ENCODE measurements at regions not wholly inside any gene's neighbourhood (a gene's known extent, or its start where the extent isn't known, plus 50 kb on each side); places are given as distances from the start of the nearest gene placed in this dataset.

GRCh38 chr3:180516368-180516767 lies 85.6 kb upstream of the TTC14 start:
- no peak for DNase-seq (ENCODE audit: low read depth in 4 of 6, low spot score in 6 of 6)
- H3K4me3 ChIP-seq (ENCODE audit: low read depth, low read length), result no peak overlapping the region
- no peaks in the 10 kb centered on the region for H3K27me3 ChIP-seq (ENCODE audit: control insufficient read depth, insufficient read depth, low read length)
- no peaks in the 10 kb centered on the region for H3K9me3 ChIP-seq (ENCODE audit: control insufficient read depth, insufficient read depth, low read length)
- no peaks in the 10 kb centered on the region for H3K36me3 ChIP-seq (ENCODE audit: control insufficient read depth, insufficient read depth, low read length)
- no peak overlapping the region for H3K27ac ChIP-seq (ENCODE audit: low read depth, low read length)
- H3K4me1 ChIP-seq (ENCODE audit: control insufficient read depth, insufficient read depth, low read length), result no peaks in the 10 kb centered on the region
- no CpG with 5 or more reads among the region's 2 CpGs for WGBS (ENCODE audit: insufficient coverage)

- Histone ChIP-seq H3K9me3 (ENCODE audit: control insufficient read depth, insufficient read depth, low read length) (no peaks in the 10 kb centered on the region), H3K27me3 (ENCODE audit: control insufficient read depth, insufficient read depth, low read length) (no peaks in the 10 kb centered on the region), H3K4me3 (ENCODE audit: low read depth, low read length) (no peak overlapping the region), H3K36me3 (ENCODE audit: control insufficient read depth, insufficient read depth, low read length) (no peaks in the 10 kb centered on the region), H3K4me1 (ENCODE audit: control insufficient read depth, insufficient read depth, low read length) (no peaks in the 10 kb centered on the region), H3K27ac (ENCODE audit: low read depth, low read length) (no peak overlapping the region)
- no CpG with 5 or more reads among the region's 3 CpGs for WGBS (ENCODE audit: insufficient coverage)
- DNase-seq (ENCODE audit: low read depth in 4 of 6, low spot score in 6 of 6), result no peak
Measured at GRCh38 chr3:180523040-180523439, 78.9 kb upstream of the TTC14 start.

GRCh38 chr3:180528843-180529242 lies 73.1 kb upstream of the TTC14 start:
- H3K9me3 ChIP-seq (ENCODE audit: control insufficient read depth, insufficient read depth, low read length), result no peaks in the 10 kb centered on the region
- H3K36me3 ChIP-seq (ENCODE audit: control insufficient read depth, insufficient read depth, low read length), result no peaks in the 10 kb centered on the region
- H3K27me3 ChIP-seq (ENCODE audit: control insufficient read depth, insufficient read depth, low read length), result no peaks in the 10 kb centered on the region
- DNase-seq (ENCODE audit: low read depth in 4 of 6, low spot score in 6 of 6), result no peak
- H3K4me1 ChIP-seq (ENCODE audit: control insufficient read depth, insufficient read depth, low read length), result no peaks in the 10 kb centered on the region
- WGBS (ENCODE audit: insufficient coverage), result no CpG with 5 or more reads among the region's 1 CpG
- H3K4me3 ChIP-seq (ENCODE audit: low read depth, low read length), result no peak overlapping the region
- H3K27ac ChIP-seq (ENCODE audit: low read depth, low read length), result no peak overlapping the region

- no peak for DNase-seq (ENCODE audit: low read depth in 4 of 6, low spot score in 6 of 6)
- WGBS (ENCODE audit: insufficient coverage), result 90% methylated on average over 5 of the region's 5 CpGs
- H3K27me3 ChIP-seq (ENCODE audit: control insufficient read depth, insufficient read depth, low read length), result no peaks in the 10 kb centered on the region
- no peaks in the 10 kb centered on the region for H3K9me3 ChIP-seq (ENCODE audit: control insufficient read depth, insufficient read depth, low read length)
- H3K36me3 ChIP-seq (ENCODE audit: control insufficient read depth, insufficient read depth, low read length), result no peaks in the 10 kb centered on the region
- H3K4me1 ChIP-seq (ENCODE audit: control insufficient read depth, insufficient read depth, low read length), result no peaks in the 10 kb centered on the region
- H3K27ac ChIP-seq (ENCODE audit: low read depth, low read length), result no peak overlapping the region
- no peak overlapping the region for H3K4me3 ChIP-seq (ENCODE audit: low read depth, low read length)
Measured at GRCh38 chr3:180529778-180530177, 72.2 kb upstream of the TTC14 start.

GRCh38 chr3:180530276-180530675 lies 71.7 kb upstream of the TTC14 start:
- no peak for DNase-seq (ENCODE audit: low read depth in 4 of 6, low spot score in 6 of 6)

GRCh38 chr3:180531303-180532278 lies 70.4 kb upstream of the TTC14 start:
- 85% methylated on average over 10 of the region's 10 CpGs for WGBS (ENCODE audit: insufficient coverage)
- Histone ChIP-seq H3K27me3 (ENCODE audit: control insufficient read depth, insufficient read depth, low read length) (no peaks in the 10 kb centered on the region), H3K27ac (ENCODE audit: low read depth, low read length) (no peak overlapping the region), H3K36me3 (ENCODE audit: control insufficient read depth, insufficient read depth, low read length) (no peaks in the 10 kb centered on the region), H3K9me3 (ENCODE audit: control insufficient read depth, insufficient read depth, low read length) (no peaks in the 10 kb centered on the region), H3K4me3 (ENCODE audit: low read depth, low read length) (no peak overlapping the region), H3K4me1 (ENCODE audit: control insufficient read depth, insufficient read depth, low read length) (no peaks in the 10 kb centered on the region)
- DNase-seq (ENCODE audit: low read depth in 4 of 6, low spot score in 6 of 6), result no peak

More at GRCh38 chr3:180530276-180530675, 71.7 kb upstream of the TTC14 start:
- Histone ChIP-seq H3K27ac (ENCODE audit: low read depth, low read length) (no peak overlapping the region), H3K27me3 (ENCODE audit: control insufficient read depth, insufficient read depth, low read length) (no peaks in the 10 kb centered on the region), H3K4me1 (ENCODE audit: control insufficient read depth, insufficient read depth, low read length) (no peaks in the 10 kb centered on the region), H3K36me3 (ENCODE audit: control insufficient read depth, insufficient read depth, low read length) (no peaks in the 10 kb centered on the region), H3K9me3 (ENCODE audit: control insufficient read depth, insufficient read depth, low read length) (no peaks in the 10 kb centered on the region), H3K4me3 (ENCODE audit: low read depth, low read length) (no peak overlapping the region)

GRCh38 chr3:180534828-180535227 lies 67.1 kb upstream of the TTC14 start:
- H3K27me3 ChIP-seq (ENCODE audit: control insufficient read depth, insufficient read depth, low read length), result no peaks in the 10 kb centered on the region
- no peak overlapping the region for H3K4me3 ChIP-seq (ENCODE audit: low read depth, low read length)
- no CpG with 5 or more reads among the region's 2 CpGs for WGBS (ENCODE audit: insufficient coverage)
- DNase-seq (ENCODE audit: low read depth in 4 of 6, low spot score in 6 of 6), result no peak
- H3K9me3 ChIP-seq (ENCODE audit: control insufficient read depth, insufficient read depth, low read length), result no peaks in the 10 kb centered on the region
- no peak overlapping the region for H3K27ac ChIP-seq (ENCODE audit: low read depth, low read length)
- H3K36me3 ChIP-seq (ENCODE audit: control insufficient read depth, insufficient read depth, low read length), result no peaks in the 10 kb centered on the region
- H3K4me1 ChIP-seq (ENCODE audit: control insufficient read depth, insufficient read depth, low read length), result no peaks in the 10 kb centered on the region

GRCh38 chr3:180538493-180538892 lies 63.5 kb upstream of the TTC14 start:
- Histone ChIP-seq H3K36me3 (ENCODE audit: control insufficient read depth, insufficient read depth, low read length) (no peaks in the 10 kb centered on the region), H3K4me1 (ENCODE audit: control insufficient read depth, insufficient read depth, low read length) (no peaks in the 10 kb centered on the region), H3K4me3 (ENCODE audit: low read depth, low read length) (no peak overlapping the region), H3K27ac (ENCODE audit: low read depth, low read length) (no peak overlapping the region), H3K27me3 (ENCODE audit: control insufficient read depth, insufficient read depth, low read length) (no peaks in the 10 kb centered on the region), H3K9me3 (ENCODE audit: control insufficient read depth, insufficient read depth, low read length) (no peaks in the 10 kb centered on the region)
- no peak for DNase-seq (ENCODE audit: low read depth in 4 of 6, low spot score in 6 of 6)

- Histone ChIP-seq H3K27me3 (ENCODE audit: control insufficient read depth, insufficient read depth, low read length) (no peaks in the 10 kb centered on the region), H3K27ac (ENCODE audit: low read depth, low read length) (no peak overlapping the region), H3K9me3 (ENCODE audit: control insufficient read depth, insufficient read depth, low read length) (no peaks in the 10 kb centered on the region), H3K4me1 (ENCODE audit: control insufficient read depth, insufficient read depth, low read length) (no peaks in the 10 kb centered on the region), H3K36me3 (ENCODE audit: control insufficient read depth, insufficient read depth, low read length) (no peaks in the 10 kb centered on the region), H3K4me3 (ENCODE audit: low read depth, low read length) (no peak overlapping the region)
- DNase-seq (ENCODE audit: low read depth in 4 of 6, low spot score in 6 of 6), result no peak
- no CpG with 5 or more reads among the region's 2 CpGs for WGBS (ENCODE audit: insufficient coverage)
Measured at GRCh38 chr3:180543877-180544276, 58.1 kb upstream of the TTC14 start.

- DNase-seq (ENCODE audit: low read depth in 4 of 6, low spot score in 6 of 6), result no peak
- no peak overlapping the region for H3K27ac ChIP-seq (ENCODE audit: low read depth, low read length)
- H3K4me3 ChIP-seq (ENCODE audit: low read depth, low read length), result no peak overlapping the region
- H3K9me3 ChIP-seq (ENCODE audit: control insufficient read depth, insufficient read depth, low read length), result no peaks in the 10 kb centered on the region
- no peaks in the 10 kb centered on the region for H3K4me1 ChIP-seq (ENCODE audit: control insufficient read depth, insufficient read depth, low read length)
- H3K36me3 ChIP-seq (ENCODE audit: control insufficient read depth, insufficient read depth, low read length), result no peaks in the 10 kb centered on the region
- WGBS (ENCODE audit: insufficient coverage), result no CpG with 5 or more reads among the region's 1 CpG
- H3K27me3 ChIP-seq (ENCODE audit: control insufficient read depth, insufficient read depth, low read length), result no peaks in the 10 kb centered on the region
Measured at GRCh38 chr3:180546863-180547262, 55.1 kb upstream of the TTC14 start.
